Ovary (tissue), 3 donors: ENCODE measurements at regions not wholly inside any gene's neighbourhood (a gene's known extent, or its start where the extent isn't known, plus 50 kb on each side); places are given as distances from the start of the nearest gene placed in this dataset.
"Not testable (repeated sequence)": the region's sequence is repeated elsewhere in the genome, so short reads cannot be mapped to it uniquely, and the experiment has no call there.

Source experiments
- EP300 ChIP-seq: sonication (generic); formaldehyde crosslinking; IDR thresholded peaks from one replicate; pipeline ENCODE4 v1.6.1; 2017; ENCODE audit warnings: antibody characterized with exemption
- TF ChIP-seq, protein P1 (sequence below), 3 donors: fragments of 450-650 bp in 2 of 3; fragments of 200-600 bp in 1 of 3; IDR thresholded peaks; one replicate each; pipeline versions ENCODE4 v1.5.1 to v1.8.0; 2016 to 2022; ENCODE audit warnings: antibody characterized with exemption in 3 of 3, mild to moderate bottlenecking in 1 of 3
- donor health status: DM: no; HTN: no; CAD: no.

DNA sequence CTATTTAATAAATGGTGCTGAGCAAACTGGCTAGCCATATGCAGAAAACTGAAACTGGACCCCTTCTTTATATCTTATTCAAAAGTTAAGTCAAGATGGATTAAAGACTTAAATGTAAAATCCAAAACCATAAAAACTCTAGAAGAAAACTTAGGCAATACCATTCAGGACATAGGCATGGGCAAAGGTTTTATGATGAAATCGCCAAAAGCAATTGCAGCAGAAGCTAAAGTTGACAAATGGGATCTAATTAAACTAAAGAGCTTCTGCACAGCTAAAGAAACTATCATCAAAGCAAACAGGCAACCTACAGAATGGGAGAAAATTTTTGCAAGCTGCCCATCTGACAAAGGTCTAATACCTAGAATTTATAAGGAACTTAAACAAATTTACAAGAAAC is 79.0 kb upstream of the SALL1 start:
- TF ChIP-seq, protein P1, sequence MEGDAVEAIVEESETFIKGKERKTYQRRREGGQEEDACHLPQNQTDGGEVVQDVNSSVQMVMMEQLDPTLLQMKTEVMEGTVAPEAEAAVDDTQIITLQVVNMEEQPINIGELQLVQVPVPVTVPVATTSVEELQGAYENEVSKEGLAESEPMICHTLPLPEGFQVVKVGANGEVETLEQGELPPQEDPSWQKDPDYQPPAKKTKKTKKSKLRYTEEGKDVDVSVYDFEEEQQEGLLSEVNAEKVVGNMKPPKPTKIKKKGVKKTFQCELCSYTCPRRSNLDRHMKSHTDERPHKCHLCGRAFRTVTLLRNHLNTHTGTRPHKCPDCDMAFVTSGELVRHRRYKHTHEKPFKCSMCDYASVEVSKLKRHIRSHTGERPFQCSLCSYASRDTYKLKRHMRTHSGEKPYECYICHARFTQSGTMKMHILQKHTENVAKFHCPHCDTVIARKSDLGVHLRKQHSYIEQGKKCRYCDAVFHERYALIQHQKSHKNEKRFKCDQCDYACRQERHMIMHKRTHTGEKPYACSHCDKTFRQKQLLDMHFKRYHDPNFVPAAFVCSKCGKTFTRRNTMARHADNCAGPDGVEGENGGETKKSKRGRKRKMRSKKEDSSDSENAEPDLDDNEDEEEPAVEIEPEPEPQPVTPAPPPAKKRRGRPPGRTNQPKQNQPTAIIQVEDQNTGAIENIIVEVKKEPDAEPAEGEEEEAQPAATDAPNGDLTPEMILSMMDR (IDR thresholded peaks at IDR 0.05), result not testable (repeated sequence)
- not testable (repeated sequence) for TF ChIP-seq EP300
